HG03095 (cell line): ENCODE measurements at regions not wholly inside any gene's neighbourhood (a gene's known extent, or its start where the extent isn't known, plus 50 kb on each side); places are given as distances from the start of the nearest gene placed in this dataset.
"Not testable (repeated sequence)": the region's sequence is repeated elsewhere in the genome, so short reads cannot be mapped to it uniquely, and the experiment has no call there.

Experiments used
- ATAC-seq: cut with Tn5 transposase; IDR thresholded peaks from one replicate; pipeline ENCODE4 v1.9.1; 2021; ENCODE audit warnings: moderate library complexity; ENCODE audit not compliant: unreplicated experiment

DNA sequence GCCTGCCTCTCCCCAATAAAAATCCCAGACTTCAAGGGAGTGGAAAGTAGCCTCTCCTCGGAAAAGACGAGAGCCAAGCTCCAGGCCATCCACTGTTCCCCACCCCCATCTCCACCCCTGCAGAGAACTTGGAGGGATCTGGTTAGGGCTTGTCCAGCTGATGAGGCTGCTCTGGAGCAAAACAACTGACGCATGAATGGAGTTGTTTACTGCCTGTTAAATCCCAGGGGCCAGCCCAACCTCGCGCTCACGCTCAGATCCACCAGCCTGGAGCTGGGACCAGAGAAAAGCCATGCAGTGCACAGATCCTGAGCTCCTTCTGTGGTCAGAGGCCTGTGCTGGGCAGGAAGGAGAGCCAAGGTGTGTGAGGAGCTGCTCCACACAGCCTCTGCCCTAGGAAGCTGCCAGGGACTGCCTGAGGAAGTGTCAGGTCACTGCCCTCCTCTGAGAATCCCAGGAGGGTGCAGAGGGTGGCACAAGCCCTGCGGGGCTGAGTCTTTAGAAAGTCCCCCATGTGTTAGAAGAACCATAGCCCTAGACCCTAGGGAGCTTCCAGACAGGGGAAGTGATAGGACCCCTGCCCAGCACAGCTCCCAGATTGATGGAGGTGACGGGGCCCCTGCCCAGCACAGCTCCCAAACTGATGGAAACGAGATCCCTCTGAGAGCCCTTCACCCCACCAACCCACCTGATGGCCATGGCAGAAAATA lies 109.0 kb upstream of the IPO9 start:
- ATAC-seq = no peak

- ATAC-seq = no peak
Measured at GRCh38 chr1:201720522-201720844, 108.5 kb upstream of the IPO9 start.

- no peak for ATAC-seq
Measured at GRCh38 chr1:201721082-201722049, 107.6 kb upstream of the IPO9 start.

- ATAC-seq = no peak
Measured at GRCh38 chr1:201724039-201724765, 104.8 kb upstream of the IPO9 start.

DNA sequence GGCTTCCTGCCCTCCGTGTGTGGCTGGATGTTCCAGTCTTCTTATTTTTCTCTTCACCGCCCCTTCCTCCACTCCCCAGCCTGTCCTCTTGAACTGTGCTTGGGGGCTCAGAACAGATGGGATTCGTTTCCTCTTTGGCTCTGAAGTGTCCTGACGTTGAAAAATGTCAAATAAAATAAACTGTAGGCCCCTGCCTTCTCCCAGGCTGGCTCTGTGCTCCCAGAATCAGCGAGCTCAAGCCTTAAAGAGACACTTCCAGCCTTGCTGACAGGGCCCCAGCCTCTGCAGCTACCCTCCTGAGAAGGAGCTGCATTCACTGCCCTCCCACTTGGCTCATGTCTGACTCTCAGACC lies 104.2 kb upstream of the IPO9 start:
- ATAC-seq = no peak

GRCh38 chr1:201726700-201727099 lies 102.3 kb upstream of the IPO9 start:
- ATAC-seq = no peak

GRCh38 chr1:201728731-201729130 lies 100.2 kb upstream of the IPO9 start:
- ATAC-seq = no peak

- no peak for ATAC-seq
Measured at GRCh38 chr1:201729973-201730608, 98.9 kb upstream of the IPO9 start.

- ATAC-seq = no peak
Measured at GRCh38 chr1:201730611-201731010, 98.3 kb upstream of the IPO9 start.

- ATAC-seq = no peak
Measured at GRCh38 chr1:201731142-201731541, 97.8 kb upstream of the IPO9 start.

DNA sequence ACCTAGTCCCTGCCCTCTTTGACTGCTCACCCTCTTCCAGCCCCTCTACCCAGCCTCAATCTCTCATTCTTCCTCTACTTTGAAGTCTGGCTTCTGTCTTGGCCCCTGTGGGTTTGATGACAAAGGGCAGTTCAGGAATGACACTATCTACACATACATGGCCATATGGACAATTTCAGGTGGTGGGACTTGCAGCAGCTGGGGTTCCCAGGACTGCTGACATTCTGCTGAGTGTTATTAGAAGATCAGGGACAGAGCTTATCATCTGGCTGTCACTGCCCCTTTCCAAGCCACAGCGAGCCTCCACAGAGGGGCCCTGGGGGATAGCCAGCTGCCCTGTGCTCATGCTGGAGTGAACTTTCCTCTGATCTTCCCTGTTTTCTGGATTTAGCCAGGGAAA lies 97.4 kb upstream of the IPO9 start:
- no peak for ATAC-seq

DNA sequence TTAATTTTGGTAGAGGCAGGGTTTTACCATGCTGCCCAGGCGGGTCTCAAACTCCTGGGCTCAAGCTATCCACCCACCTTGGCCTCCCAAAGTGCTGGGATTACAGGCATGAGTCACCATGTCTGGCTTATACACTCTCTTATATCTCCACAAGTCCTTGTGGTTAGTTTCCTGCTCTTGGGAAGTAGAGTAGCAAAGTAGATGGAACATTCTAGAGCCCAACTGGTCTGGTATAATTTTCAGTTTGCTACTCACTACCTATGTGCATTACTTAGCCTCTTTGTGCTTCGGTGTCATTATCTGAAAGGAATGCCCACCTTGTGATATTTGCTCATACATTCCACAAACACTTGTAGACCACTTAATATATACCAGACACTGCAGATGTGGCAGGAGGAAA lies 96.6 kb upstream of the IPO9 start:
- ATAC-seq = no peak

DNA sequence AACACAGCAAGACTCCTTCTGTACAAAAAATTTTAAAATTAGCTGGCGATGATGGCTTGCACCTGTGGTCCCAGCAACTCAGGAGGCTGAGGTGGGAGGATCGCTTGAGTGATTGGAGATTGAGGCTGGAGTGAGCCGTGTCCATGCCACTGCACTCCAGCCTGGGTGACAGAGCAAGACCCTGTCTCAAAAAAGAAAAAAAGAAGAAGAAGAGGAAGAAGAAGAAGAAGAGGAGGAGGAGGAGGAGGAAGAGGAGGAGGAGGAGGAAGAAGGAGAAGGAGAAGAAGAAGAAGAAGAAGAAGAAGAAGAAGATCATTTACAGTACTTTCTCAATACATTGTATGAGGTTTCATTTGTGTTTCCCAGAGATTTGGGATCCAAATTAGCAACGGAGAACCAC lies 94.7 kb upstream of the IPO9 start:
- ATAC-seq = not testable (repeated sequence)

DNA sequence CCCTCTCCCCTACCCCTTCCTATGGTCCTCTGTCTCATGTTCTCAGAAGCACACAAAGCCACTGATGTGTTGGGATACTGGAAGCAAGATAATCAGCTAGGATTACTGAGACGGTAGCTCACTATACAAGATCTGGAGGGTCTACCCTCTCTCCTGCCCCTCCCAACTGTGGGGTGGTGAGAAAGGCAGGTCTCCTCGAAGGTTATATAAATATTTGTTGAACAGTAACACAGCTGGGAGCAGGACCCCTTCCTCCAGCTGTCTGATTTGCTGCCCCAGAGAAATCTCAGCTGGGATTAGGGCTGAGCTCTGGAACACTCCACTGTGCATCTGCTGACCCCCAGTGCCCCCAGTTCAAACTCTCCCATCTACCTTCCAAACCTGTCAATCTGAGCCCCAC lies 94.2 kb upstream of the IPO9 start:
- ATAC-seq = no peak

DNA sequence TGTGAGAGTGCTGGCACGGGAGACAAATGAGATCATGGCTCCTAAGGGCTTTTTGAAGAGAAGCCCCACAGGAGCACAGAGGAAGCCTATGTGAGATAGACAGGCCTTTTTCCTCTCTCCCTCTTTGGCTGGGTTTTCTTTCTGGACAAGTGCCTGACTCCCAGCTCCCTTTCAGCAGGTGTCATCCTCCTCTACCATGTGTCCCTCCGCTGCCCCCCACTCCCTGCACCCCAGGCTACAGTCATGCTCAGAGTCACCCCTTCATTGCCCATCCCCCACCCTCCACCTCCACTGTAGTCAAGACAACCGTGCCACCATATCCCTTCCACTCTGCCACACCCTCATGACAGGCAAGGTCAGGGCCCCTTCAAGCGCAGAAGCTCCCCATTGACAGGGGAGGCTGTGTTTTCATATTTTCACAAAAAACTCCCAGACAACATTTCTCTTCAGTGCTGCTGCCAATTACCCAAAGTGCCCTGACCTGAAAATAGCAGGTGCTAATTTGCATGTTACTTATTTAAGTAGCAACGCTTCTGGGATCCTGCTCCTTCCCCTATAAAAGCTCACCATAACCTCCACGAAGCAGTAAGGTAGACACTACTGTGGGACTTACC lies 92.1 kb upstream of the IPO9 start:
- ATAC-seq = no peak

- ATAC-seq = no peak
Measured at GRCh38 chr1:201737352-201738060, 91.5 kb upstream of the IPO9 start.

GRCh38 chr1:201739080-201739479 lies 89.9 kb upstream of the IPO9 start:
- ATAC-seq = no peak

DNA sequence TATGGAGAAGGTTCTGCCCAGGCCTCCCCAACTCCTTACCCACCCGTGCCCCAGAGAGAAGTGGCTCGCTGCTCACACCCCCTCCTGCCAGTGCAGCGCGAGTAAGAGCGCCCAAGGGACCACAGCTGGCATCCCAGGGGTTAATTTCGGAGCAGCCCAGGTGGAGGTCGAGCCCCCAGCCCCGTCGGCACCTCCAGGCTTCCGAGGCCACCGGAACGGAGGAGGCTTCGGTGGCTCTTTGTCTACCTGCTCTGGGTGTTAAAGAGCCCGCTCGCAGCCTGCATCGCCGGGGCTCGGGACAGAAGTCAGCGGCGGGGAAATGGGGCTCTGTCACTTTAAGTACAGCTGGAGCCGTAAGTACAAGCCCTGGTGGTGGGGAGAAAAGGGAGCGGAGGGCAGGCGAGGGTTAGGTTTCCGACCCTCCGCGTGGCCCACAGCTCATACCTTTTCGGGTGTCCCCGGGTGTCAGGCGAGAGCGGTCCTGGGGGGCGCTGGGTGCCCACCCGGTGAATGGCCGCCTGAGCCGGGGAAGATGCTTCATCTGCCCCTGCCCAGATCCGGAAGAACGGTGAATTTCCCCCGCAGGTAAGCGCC lies 89.4 kb upstream of the IPO9 start:
- no peak for ATAC-seq

DNA sequence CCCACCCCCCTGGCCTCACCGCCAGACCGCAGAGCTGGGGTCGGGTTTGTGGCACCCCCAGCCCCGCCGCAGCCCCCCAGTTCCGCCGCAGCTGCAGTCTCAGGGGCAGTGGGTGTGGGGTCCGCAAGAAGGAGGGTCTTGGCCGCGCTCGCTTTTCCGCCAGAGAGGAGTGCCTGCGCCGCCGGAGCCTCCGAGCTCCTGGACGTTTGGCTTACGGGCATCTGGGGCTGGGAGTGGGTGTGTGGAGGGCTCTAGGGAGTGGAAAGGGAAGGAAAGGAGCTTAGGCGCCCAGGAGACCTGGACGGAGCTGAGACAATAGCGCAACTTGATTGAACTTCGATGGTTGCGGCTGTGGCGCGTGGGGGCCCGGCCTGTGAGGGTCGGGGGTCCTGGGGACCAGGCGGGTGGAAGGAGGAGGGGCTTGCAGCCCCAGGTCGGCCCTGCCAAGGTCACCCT lies 88.8 kb upstream of the IPO9 start:
- ATAC-seq = no peak

DNA sequence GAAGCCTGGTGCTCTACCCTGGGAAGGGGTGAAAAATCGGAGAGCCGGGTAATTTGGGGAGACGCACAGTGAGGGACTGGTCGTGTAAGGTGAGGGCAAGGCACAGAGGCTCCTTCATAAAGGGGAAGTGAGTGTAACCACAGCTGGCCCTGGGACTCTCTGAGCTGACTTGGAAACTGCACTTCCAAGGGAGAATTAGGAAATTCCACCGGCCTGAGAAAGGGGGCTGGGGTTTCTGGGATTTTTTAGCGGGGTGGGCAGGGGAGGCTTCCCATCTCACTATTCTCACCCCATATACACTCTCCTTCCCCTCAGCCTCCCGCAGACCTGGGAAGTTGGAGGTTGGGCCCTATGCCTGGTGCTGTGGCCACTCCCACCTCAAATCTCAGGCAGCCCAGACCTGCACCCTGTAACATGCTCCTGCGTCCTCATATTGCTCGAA lies 88.3 kb upstream of the IPO9 start:
- no peak for ATAC-seq
